GM12872 (cell line): ENCODE measurements at regions not wholly inside any gene's neighbourhood (a gene's known extent, or its start where the extent isn't known, plus 50 kb on each side); places are given as distances from the start of the nearest gene placed in this dataset.

Experiments used
- TF ChIP-seq, protein P1 (sequence below): IDR thresholded peaks from 3 replicates; pipeline ENCODE4 v1.5.1; 2011; ENCODE audit warnings: low read depth, mild to moderate bottlenecking, low read length, moderate library complexity; ENCODE audit not compliant: insufficient read depth

DNA sequence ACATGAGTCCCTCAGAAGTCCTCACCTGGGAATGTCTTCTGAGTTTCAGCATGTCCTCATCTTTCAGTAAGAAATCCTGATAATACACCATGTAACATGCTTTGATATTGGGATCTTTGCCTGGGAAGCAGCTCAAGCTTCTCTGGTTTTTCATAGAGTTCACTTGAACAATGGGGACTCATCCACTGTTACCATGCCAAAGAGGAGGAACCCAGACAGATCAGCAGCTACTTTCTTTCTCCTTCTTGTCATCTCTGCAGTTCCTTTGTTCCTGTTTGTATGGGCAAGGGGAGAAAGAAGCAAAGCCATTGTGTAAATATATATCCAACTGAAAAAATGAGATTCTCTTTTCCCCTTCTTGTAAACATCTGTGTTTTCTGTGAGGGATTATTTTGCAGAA, 450.6 kb upstream of the HS3ST5 start:
- TF ChIP-seq, protein P1, sequence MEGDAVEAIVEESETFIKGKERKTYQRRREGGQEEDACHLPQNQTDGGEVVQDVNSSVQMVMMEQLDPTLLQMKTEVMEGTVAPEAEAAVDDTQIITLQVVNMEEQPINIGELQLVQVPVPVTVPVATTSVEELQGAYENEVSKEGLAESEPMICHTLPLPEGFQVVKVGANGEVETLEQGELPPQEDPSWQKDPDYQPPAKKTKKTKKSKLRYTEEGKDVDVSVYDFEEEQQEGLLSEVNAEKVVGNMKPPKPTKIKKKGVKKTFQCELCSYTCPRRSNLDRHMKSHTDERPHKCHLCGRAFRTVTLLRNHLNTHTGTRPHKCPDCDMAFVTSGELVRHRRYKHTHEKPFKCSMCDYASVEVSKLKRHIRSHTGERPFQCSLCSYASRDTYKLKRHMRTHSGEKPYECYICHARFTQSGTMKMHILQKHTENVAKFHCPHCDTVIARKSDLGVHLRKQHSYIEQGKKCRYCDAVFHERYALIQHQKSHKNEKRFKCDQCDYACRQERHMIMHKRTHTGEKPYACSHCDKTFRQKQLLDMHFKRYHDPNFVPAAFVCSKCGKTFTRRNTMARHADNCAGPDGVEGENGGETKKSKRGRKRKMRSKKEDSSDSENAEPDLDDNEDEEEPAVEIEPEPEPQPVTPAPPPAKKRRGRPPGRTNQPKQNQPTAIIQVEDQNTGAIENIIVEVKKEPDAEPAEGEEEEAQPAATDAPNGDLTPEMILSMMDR, result no peak

DNA sequence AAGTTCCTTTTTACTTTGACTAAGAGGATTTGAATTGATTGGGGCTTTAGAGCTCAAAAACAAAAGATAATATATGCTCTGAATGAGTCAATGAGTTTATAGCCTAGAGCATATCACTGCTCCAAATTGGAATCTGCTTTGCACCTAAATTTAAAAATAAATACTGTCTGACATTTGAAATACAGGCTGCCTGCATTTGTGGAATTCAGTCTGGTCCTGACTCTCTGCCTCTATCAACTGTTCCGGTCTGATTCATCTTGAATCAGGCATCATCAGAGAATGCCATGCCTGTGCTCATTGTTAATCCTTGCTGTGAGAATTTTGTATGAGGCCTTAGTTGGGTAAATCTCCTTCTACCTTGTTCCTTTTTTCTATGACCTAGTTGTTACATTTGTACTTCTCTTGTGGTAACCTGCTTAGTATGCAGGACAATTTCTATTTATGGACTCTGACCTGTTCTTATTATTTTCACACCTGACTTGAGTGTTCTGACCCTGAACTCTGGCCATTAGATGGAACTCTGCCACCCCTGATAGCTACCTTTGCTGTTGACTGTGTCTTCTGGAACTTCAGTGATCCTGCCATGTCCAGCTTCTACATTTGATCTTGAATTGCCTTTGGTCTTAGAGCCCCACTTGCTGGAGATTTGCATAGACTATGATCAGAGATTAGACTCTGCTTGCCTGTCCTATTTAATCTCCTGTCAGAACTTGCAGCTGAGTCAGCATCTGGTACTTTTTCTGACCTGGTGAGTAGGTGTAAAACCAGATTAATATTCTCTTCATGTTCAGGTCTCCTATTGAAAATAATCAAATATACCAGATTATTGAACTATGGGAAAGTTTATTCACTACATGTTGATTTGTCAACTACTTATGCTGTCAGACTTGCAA, 442.7 kb upstream of the HS3ST5 start:
- TF ChIP-seq, protein P1, result no peak

DNA sequence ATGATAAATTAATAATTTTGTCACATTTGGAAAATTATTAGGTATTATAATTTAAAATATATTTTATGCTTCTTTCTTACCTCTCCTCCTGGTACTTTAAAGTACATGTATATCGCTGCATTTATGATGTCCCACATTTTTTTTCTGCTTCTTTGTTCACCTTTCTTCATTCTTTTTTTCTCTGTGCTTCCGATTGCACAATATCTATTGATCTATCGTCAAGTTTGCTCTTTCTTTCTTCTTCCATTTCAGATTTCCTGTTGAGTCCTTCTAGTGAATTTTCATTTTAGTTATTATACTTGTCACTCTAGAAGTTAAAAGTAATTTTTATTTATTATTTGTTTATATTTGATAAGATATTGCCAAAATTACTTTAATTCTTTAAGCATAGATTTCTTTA, 441.0 kb upstream of the HS3ST5 start:
- TF ChIP-seq, protein P1, result no peak

DNA sequence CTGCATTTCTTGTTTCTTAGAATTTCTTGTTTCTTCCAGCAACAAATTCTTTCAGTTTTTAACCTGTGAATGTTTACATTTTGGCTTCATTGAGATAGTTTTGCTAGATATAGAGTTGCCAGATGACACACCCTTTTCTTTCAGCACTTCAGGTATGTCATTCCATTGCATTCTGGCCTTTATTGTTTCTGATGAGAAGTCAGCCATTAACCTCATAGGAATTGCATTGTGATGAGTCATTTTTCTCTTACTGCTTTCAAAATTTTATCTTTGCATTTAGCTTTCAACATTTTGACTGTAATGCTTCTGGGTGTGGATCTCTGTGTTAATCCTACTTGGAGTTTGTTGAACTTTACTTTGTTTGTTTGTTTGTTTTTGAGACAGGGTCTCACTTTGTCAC, 440.3 kb upstream of the HS3ST5 start:
- TF ChIP-seq, protein P1, result no peak

DNA sequence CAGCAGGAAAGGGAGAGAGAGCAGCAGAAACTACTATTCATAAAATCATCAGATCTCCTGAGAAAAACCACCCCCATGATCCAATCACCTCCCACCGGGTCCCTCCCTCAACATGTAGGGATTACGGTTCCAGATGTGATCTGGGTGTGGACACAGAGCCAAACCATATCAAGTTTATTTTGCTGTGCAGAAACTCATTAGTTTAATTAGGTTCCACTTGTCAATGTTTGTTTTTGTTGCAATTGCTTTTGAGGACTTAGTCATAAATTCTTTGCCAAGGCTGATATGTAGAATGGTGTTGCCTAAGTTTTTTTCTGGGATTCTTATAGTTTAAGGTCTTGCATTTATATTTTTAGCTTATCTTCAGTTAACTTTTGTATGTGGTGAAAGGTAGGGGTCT, 422.0 kb upstream of the HS3ST5 start:
- TF ChIP-seq, protein P1, result no peak

DNA sequence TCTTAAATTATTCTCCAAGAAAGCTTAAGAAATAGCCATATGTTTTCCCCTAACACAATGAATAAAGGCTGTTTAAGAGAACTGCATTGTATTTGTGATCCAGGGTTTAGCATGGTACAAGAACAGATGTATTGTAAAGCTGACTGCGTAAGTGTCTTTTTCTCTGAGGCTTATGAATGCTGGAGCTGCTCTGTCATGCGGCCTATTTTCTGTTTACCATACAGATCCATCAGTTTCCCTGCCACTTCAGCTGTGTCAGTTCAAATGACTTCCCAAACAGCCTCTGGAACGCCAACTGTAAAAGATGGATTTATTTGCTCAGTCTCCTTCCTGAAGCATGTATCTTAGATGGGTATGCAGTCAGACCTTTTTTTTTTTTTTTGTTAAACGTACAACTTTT, 419.3 kb upstream of the HS3ST5 start:
- TF ChIP-seq, protein P1, result no peak

DNA sequence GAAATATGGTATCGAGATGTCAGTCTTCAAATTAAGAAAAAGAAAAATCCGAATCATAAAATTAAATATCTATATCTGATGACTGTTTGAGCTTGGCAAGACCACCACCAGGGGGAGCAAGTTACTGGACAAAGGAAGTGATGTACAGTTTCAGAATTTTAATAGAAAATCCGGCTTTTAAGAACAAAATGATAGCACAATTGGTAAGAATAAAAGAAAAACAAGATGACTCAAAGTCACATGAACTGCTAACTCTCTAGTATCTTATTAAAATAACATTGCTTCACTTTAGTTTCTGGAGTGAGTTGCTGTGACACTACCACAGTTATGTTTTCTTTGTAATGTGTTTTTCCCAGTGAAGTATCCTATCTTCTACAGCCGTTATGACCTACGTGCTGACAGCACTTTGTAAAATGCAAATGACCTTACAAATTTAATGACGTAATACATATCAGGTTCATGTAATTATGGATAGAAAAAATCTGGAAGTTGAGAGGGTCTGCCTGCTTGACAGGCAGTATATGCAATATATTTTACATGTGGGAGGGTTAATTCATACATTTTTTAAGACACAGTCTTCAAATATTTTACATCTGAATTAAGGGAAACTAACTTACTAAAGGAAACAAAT, 405.3 kb upstream of the HS3ST5 start:
- TF ChIP-seq, protein P1, result peak; percentile 62
